HG03280 (cell line): ENCODE measurements at regions not wholly inside any gene's neighbourhood (a gene's known extent, or its start where the extent isn't known, plus 50 kb on each side); places are given as distances from the start of the nearest gene placed in this dataset.
"Not testable (repeated sequence)": the region's sequence is repeated elsewhere in the genome, so short reads cannot be mapped to it uniquely, and the experiment has no call there.

ENCODE experiments used
- ATAC-seq: cut with Tn5 transposase; IDR thresholded peaks from one replicate; pipeline ENCODE4 v1.9.1; 2021; ENCODE audit warnings: mild to moderate bottlenecking, moderate library complexity; ENCODE audit not compliant: unreplicated experiment

- no peak for ATAC-seq
Measured at GRCh38 chr5:158275511-158275910, 416.6 kb upstream of the CLINT1 start.

GRCh38 chr5:158273035-158273434 is 414.1 kb upstream of the CLINT1 start:
- no peak for ATAC-seq

- no peak for ATAC-seq
Measured at GRCh38 chr5:158272409-158272808, 413.5 kb upstream of the CLINT1 start.

GRCh38 chr5:158270996-158271554 is 412.1 kb upstream of the CLINT1 start:
- ATAC-seq: no peak

- no peak for ATAC-seq
Measured at GRCh38 chr5:158268286-158268685, 409.3 kb upstream of the CLINT1 start.

GRCh38 chr5:158267228-158267627 is 408.3 kb upstream of the CLINT1 start:
- no peak for ATAC-seq

- no peak for ATAC-seq
Measured at GRCh38 chr5:158265931-158266700, 407.2 kb upstream of the CLINT1 start.

GRCh38 chr5:158265346-158265745 is 406.4 kb upstream of the CLINT1 start:
- ATAC-seq: no peak

- no peak for ATAC-seq
Measured at GRCh38 chr5:158264264-158264663, 405.3 kb upstream of the CLINT1 start.

- ATAC-seq: no peak
Measured at GRCh38 chr5:158261674-158262367, 402.9 kb upstream of the CLINT1 start.

- no peak for ATAC-seq
Measured at GRCh38 chr5:158256096-158256495, 397.2 kb upstream of the CLINT1 start.

- no peak for ATAC-seq
Measured at GRCh38 chr5:158255609-158256008, 396.7 kb upstream of the CLINT1 start.

GRCh38 chr5:158246661-158247060 is 387.7 kb upstream of the CLINT1 start:
- ATAC-seq: no peak

- no peak for ATAC-seq
Measured at GRCh38 chr5:158245513-158245912, 386.6 kb upstream of the CLINT1 start.

- no peak for ATAC-seq
Measured at GRCh38 chr5:158244882-158245281, 385.9 kb upstream of the CLINT1 start.

GRCh38 chr5:158236511-158237335 is 377.8 kb upstream of the CLINT1 start:
- ATAC-seq: no peak

- no peak for ATAC-seq
Measured at GRCh38 chr5:158235159-158235547, 376.2 kb upstream of the CLINT1 start.

GRCh38 chr5:158234323-158235158 is 375.6 kb upstream of the CLINT1 start:
- no peak for ATAC-seq

GRCh38 chr5:158233735-158234322 is 374.9 kb upstream of the CLINT1 start:
- no peak for ATAC-seq

GRCh38 chr5:158227314-158227713 is 368.4 kb upstream of the CLINT1 start:
- ATAC-seq: not testable (repeated sequence)
